ENCODE measurements at regions not wholly inside any gene's neighbourhood (a gene's known extent, or its start where the extent isn't known, plus 50 kb on each side); places are given as distances from the start of the nearest gene placed in this dataset.

DNA sequence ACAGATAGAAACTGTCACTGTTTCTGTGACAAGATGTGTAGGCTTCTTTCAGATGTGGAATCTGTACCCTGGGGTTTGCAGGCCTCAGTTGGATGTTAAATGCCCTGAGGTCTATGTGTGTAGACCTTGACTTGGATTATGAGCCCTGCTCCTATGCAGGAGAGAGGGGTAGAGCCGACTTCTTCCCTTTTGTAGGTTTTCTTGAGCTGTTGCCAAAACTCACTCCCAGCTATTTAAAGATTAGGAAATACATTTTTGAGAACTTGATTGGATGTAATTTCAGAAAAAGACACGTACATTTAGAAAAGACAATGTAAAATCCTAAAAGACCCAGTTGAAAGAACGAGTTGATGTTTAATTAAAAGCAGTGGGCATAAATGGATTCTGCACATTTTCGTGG is 374.8 kb downstream of the SLC4A3 start:
- no peak for DNase-seq

- DNase-seq, result no peak
These were observed 375.3 kb downstream of the SLC4A3 start for GRCh38 chr2:220002699-220003098.

GRCh38 chr2:220005362-220005761 is 377.9 kb downstream of the SLC4A3 start:
- DNase-seq, result no peak

DNA sequence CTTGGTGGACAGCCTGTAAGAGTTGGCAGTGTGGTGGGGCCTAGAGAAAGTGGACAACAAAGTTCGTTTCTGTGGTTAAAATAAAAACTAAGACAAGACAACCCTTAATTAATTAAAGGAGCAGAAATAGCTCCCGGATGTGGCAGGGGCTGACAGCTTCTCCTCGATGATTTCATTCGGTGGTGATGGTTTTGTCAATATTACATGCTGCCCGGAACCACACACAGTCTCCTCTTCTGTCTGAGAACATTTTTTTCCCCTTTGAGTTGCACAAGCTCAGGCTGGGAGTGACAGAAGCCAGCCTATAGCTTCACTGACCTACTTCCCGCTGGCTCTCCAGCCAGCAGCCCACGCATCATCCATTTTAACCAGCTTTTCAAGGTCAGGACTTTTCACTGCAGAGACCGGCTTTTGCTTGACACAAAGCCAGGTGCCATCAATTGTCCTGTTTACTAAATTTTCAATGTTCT is 378.8 kb downstream of the SLC4A3 start:
- DNase-seq, result no peak

DNA sequence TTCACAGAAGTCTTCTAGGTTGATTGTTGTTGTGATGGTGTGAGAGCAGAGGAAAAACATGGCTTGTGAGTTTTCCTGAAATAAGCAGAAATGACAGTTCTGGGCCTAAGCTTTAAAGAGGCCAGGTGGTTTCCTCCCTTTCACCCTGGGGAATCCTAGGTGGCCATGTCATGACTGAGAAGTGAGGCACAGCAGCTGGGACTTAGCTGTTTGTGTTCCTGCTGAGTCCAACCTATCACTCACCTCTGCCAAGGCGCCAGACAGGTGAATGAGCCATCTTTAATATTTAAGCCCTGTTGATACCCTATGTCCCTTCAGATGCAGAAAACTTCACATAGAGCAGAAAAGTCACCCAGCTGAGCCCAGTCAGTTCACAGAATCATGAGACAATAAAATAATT is 384.4 kb downstream of the SLC4A3 start:
- no peak for DNase-seq

DNA sequence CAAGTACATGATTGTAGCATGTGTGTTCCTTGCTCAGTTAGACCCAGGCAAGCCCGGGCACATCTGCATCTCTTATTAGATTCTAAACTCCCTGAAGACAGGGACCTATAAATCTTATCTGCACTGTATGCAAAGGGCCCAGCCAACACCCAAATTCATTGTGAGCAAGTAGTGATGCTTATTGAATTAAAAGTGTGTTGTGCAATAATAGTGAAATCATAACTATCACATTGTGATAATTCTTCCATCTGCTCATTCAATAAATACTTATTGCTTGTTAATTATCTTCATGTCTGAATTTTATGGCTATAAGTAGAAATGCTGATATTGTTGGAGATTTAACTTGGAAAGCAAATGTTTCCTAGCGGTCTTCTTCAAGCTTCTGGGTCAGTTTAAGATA is 387.5 kb downstream of the SLC4A3 start:
- no peak for DNase-seq

DNA sequence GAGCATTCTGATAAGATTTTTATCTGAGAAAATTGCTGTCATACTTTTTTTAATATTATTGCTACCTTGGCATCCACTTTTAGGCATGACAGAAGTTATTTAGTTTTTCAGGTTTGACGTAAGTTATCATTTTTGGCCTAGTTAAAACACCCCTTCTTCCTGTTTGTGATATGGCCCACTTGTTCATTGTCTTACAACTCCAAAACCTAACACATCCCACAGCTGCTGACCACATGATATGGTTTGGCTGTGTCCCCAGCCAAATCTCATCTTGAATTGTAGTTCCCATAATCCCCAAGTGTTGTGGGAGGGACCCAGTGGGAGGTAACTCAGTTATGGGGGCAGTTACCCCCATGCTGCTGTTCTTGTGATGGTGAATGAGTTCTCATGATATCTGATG is 388.1 kb downstream of the SLC4A3 start:
- DNase-seq, result no peak

- DNase-seq, result no peak
These were observed 397.8 kb downstream of the SLC4A3 start for GRCh38 chr2:220025207-220025606.

GRCh38 chr2:220029013-220029412 is 401.6 kb downstream of the SLC4A3 start:
- DNase-seq, result no peak

- DNase-seq, result no peak
These were observed 406.1 kb downstream of the SLC4A3 start for GRCh38 chr2:220033546-220033945.

- no peak for DNase-seq
These were observed 407.1 kb downstream of the SLC4A3 start for GRCh38 chr2:220034426-220035130.

DNA sequence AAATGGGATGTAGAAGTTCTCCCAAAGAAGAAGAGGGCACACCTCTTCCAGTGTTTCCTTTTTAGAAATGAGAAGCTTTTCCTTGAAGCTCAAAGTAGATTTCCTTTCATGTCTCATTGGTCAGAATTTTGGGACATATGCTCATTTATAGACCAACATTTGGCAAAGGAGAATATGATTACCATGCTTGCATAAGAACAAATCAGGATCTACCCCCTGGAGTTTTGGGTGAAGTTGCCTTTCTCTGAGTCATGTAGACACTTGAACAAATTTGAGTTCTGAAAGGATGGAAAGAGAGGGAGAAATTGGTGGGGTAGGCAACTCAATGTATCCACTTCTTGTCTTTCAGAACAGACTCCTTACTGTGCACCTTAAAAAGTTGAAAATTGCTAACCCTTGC is 409.0 kb downstream of the SLC4A3 start:
- no peak for DNase-seq

- DNase-seq, result no peak
These were observed 412.9 kb downstream of the SLC4A3 start for GRCh38 chr2:220040346-220040745.

DNA sequence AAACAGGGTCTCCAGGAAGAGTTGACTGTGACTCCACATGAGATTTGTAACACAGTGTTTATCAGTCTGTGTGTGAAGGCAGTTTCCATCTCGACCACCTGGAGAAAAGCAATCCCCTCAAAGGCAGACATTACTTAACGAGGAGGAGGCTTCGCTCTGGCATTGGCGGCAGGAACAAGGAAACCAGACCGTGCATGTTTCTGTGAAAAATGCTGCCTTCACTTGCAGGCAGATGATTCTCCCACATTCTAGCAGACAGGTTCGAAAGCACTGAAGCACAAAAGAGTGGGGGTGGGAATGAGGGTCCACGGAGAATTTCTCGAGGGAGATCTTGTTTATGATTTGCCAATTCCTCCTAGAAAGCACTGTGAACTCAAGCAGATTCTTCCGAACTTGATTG is 414.0 kb downstream of the SLC4A3 start:
- DNase-seq, result no peak

GRCh38 chr2:220043155-220043989 is 415.9 kb downstream of the SLC4A3 start:
- peak; percentile 60 for DNase-seq

GRCh38 chr2:220043990-220044335 is 416.5 kb downstream of the SLC4A3 start:
- DNase-seq, result no peak

- no peak for DNase-seq
These were observed 417.0 kb downstream of the SLC4A3 start for GRCh38 chr2:220044383-220044782.

DNA sequence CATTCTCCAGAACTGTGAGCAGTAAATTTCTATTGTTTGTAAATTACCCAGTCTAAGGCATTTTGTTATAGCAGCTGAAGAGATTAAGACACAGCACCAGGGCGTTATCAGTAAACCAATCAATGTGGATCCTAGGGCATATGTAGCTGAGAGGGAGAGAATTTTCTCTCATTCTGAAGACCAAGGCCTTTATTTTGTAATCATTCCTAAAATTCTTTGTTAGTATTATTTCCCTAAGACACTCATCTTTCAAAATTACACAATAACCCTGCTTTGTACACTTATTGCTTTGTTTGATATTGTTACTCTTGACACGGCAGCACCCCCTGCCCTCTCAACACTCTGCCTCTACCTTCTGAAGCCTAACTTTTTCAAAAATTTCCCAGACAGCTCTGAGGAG is 419.1 kb downstream of the SLC4A3 start:
- no peak for DNase-seq

- DNase-seq, result no peak
These were observed 424.3 kb downstream of the SLC4A3 start for GRCh38 chr2:220051716-220052115.

- no peak for DNase-seq
These were observed 426.5 kb downstream of the SLC4A3 start for GRCh38 chr2:220053919-220054318.

DNA sequence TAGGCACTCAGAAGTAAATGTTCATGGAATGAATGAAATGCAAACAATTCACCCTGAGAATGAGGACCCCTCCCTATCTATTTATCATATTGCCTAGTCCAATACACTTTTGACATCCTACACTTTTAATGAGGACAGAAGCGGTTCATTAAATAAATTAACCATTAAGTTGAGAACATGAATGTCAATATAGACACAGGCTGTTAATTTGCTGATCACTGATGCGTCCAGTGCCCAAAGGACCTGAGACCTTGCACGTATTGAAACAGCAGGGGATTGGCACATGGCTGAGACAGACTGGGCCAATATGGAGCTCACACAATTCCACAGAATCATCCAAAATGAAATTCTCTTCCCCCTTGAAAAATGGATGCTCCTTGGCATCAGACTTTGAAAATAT is 430.0 kb downstream of the SLC4A3 start:
- no peak for DNase-seq

- no peak for DNase-seq
These were observed 430.5 kb downstream of the SLC4A3 start for GRCh38 chr2:220057916-220058315.

DNA sequence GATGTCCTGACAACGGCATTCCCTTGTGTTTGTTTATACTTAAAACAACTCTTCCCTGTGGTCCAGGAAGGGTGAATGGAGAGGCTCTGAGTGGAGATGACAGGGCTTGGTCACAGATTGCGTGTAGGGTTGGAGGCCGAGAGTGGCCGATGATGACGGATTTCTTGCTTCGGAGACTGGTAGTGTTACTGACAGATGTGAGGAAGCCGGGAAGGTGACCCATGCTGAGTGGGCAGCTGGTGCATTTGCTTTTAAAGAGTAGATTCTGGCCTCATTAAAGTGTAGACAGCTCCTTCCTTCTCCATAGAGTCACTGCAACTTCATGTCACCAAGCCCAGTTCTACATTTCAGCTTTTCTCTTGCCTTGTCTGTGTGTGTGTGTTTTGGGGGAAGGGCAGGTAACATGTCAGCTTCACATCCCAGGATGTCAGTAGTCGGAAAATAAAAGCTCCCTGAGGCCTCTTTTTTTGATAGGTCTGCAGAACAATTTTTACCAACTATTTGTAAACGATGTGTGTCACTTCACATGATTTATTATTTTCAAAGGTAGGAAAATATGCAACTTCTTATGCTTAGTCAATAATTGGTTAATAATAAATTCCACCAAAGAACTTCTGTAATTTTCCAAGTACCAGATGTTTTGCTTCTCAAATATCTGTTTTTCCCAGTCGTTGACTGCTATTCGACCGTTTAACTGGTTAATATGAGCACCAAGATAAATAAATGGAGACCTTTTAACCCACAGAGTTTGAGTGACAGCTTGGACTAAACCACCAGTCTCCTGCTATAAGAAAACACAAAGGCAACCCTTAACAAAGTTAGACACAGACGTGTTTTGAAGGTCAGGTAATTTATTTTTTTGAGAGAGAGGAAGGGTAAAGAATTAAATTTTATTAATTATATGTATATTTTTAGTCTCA is 436.9 kb downstream of the SLC4A3 start:
- no peak for DNase-seq
